ENCODE measurements at regions not wholly inside any gene's neighbourhood (a gene's known extent, or its start where the extent isn't known, plus 50 kb on each side); places are given as distances from the start of the nearest gene placed in this dataset.

DNA sequence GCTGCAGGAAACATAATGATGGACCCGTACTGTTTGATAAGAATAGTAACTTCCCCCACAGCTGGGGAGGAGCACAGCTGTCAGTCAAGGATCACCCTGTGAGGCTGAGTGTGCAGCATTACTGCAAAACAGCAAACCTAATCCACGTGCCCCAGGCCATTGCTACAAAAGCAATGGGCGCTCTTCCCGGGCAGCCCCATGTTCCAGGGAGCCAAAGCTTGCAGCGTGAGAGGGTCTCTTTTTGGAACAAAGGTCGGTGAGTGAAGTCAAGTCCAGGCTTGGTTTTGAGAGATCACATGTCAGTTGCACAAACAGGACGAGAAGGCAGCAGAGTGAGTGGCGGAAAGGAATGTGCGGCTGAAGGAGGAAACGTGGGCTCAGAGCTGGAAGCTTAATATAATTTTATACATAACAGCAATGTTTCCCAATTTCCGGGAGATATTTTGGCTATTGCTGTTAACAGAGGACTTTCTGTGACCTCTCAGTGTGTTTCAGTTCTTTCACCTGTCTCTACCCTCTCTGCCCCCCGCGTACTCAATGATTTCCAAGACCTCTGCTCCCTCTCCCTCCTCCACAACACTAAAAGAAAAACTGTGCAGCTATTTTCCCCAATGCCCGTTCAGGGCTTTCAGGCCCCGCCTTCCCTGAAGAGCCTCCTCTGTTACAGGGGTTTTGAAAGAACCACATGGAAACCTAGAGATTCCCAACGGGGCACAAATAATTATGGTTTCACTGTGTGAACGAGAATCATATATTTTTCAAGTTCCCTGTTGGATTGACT lies 128.9 kb downstream of the MTPAP start:
- CTCF ChIA-PET, result interaction anchor here (0.6 to 1.0 kb wide), 2 partner anchors 19 to 128 kb away, joined by 3 read pairs; no protein-coding TSS in a partner anchor
- DNase-seq (ENCODE audit: extremely low spot score), result no peak
- no peak for TF ChIP-seq HDGF (IDR thresholded peaks at IDR 0.05; ENCODE audit: borderline replicate concordance)
- TF ChIP-seq, protein P1, sequence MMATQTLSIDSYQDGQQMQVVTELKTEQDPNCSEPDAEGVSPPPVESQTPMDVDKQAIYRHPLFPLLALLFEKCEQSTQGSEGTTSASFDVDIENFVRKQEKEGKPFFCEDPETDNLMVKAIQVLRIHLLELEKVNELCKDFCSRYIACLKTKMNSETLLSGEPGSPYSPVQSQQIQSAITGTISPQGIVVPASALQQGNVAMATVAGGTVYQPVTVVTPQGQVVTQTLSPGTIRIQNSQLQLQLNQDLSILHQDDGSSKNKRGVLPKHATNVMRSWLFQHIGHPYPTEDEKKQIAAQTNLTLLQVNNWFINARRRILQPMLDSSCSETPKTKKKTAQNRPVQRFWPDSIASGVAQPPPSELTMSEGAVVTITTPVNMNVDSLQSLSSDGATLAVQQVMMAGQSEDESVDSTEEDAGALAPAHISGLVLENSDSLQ (IDR thresholded peaks at IDR 0.05), result peak; percentile 58; the same call in 1 of the 2 replicates
- POLR2A ChIA-PET, result no interaction called here

DNA sequence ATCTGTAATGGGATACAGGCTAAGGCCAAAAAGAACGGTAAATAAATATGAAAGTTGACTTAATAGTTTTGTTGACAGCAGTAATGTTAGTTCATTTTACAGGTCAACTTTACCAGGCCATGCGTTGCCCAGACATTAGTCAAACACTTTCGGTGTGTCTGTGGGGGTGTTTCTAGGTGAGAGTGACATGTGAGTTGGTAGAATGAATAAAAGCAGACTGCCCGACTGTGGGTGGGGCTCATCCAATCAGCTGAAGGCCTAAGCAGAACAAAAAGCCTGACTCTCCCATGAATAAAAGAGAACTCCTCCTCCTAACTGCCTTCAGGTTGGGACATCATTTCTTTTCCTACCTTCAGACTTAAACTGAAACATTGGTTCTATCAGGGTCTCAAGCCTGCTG lies 132.3 kb downstream of the MTPAP start:
- CTCF ChIA-PET, result no interaction called here
- TF ChIP-seq L3MBTL2 (conservative IDR thresholded peaks at IDR 0.05) (no peak), SP1 (IDR thresholded peaks at IDR 0.05) (no peak)

GRCh38 chr10:30215623-30216022 lies 133.5 kb downstream of the MTPAP start:
- ChIA-PET POLR2A (no interaction called here), CTCF (no interaction called here)
- TF ChIP-seq LEF1 (IDR thresholded peaks at IDR 0.05; ENCODE audit: borderline replicate concordance), result no peak
- no peak for TF ChIP-seq HDGF (IDR thresholded peaks at IDR 0.05; ENCODE audit: borderline replicate concordance)
- TF ChIP-seq, protein P1 (IDR thresholded peaks at IDR 0.05), result no peak
- DNase-seq (ENCODE audit: extremely low spot score), result no peak

More for the DNA sequence above, 132.3 kb downstream of the MTPAP start:
- POLR2A ChIA-PET, result no interaction called here
- DNase-seq (ENCODE audit: extremely low spot score), result no peak

DNA sequence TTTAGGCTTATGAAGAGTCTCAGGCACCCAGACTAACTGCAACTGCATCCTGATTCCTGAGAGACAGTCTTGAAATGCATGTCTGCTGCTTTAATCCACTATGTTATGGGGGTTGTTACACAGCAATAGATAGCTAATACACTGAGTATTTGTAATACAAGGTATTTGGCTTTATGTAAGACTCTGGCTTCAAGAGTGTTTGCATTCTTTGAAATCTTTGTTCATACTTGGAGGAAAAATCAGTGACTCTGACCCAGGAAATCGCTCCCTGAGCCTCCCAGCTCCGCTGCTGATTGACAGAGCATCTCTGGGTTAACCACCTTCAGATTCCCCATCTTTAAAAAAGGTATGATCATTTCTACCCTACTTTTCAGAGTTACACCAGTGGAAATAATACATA lies 133.9 kb downstream of the MTPAP start:
- ChIA-PET CTCF (no interaction called here), POLR2A (no interaction called here)
- DNase-seq (ENCODE audit: extremely low spot score), result no peak
- no peak for TF ChIP-seq HDGF (IDR thresholded peaks at IDR 0.05; ENCODE audit: borderline replicate concordance)
- TF ChIP-seq, protein P1 (IDR thresholded peaks at IDR 0.05), result no peak
- TF ChIP-seq TARDBP (IDR thresholded peaks at IDR 0.05), result no peak
- no peak for TF ChIP-seq BHLHE40 (IDR thresholded peaks at IDR 0.05; ENCODE audit: borderline replicate concordance)
- TF ChIP-seq FOXK2 (IDR thresholded peaks at IDR 0.05), result no peak
- TF ChIP-seq CTBP1 (IDR thresholded peaks at IDR 0.05; ENCODE audit: borderline replicate concordance), result no peak
- TF ChIP-seq ZNF384 (IDR thresholded peaks at IDR 0.05), result no peak
- no peak for TF ChIP-seq FOXA1 (IDR thresholded peaks at IDR 0.05)
- no peak for TF ChIP-seq ELF4 (IDR thresholded peaks at IDR 0.05)
- TF ChIP-seq NFRKB (IDR thresholded peaks at IDR 0.05), result no peak
- TF ChIP-seq FOXM1 (IDR thresholded peaks at IDR 0.05; ENCODE audit: borderline replicate concordance), result no peak
- no peak for TF ChIP-seq L3MBTL2 (conservative IDR thresholded peaks at IDR 0.05)
- TF ChIP-seq SUZ12 (IDR thresholded peaks at IDR 0.05), result no peak
- TF ChIP-seq LEF1 (IDR thresholded peaks at IDR 0.05; ENCODE audit: borderline replicate concordance), result no peak

- ChIA-PET CTCF (no interaction called here), POLR2A (no interaction called here)
- no peak for DNase-seq (ENCODE audit: extremely low spot score)
- no peak for TF ChIP-seq SP1 (IDR thresholded peaks at IDR 0.05)
- no peak for TF ChIP-seq ELF4 (IDR thresholded peaks at IDR 0.05)
- TF ChIP-seq FOXM1 (IDR thresholded peaks at IDR 0.05; ENCODE audit: borderline replicate concordance), result no peak
- no peak for TF ChIP-seq BHLHE40 (IDR thresholded peaks at IDR 0.05; ENCODE audit: borderline replicate concordance)
- no peak for TF ChIP-seq FOXK2 (IDR thresholded peaks at IDR 0.05)
- TF ChIP-seq CTBP1 (IDR thresholded peaks at IDR 0.05; ENCODE audit: borderline replicate concordance), result no peak
- no peak for TF ChIP-seq ZNF384 (IDR thresholded peaks at IDR 0.05)
- no peak for TF ChIP-seq TARDBP (IDR thresholded peaks at IDR 0.05)
- no peak for TF ChIP-seq SUZ12 (IDR thresholded peaks at IDR 0.05)
- no peak for TF ChIP-seq HDGF (IDR thresholded peaks at IDR 0.05; ENCODE audit: borderline replicate concordance)
- no peak for TF ChIP-seq LEF1 (IDR thresholded peaks at IDR 0.05; ENCODE audit: borderline replicate concordance)
- no peak for TF ChIP-seq ARNT (IDR thresholded peaks at IDR 0.05)
These were observed 138.8 kb downstream of the MTPAP start for GRCh38 chr10:30210296-30210695.

DNA sequence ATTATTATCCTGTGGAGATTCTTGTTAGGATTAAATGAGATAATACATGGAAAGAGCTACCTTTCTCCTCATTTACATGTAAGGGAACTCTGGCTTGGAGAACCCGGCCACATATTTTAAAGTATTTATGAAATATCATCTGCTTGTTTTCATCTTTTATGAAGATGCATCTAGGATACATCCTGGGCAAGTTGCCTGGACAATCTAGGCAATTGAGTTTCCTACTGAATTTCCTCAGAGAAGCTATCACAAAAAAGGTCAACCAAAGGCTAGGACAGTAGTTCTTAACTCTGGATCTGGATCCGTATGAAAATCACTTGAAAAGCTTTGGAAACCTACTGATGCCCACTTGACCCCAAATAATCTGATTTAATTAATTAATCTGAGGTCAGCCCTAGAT lies 140.7 kb downstream of the MTPAP start:
- ChIA-PET CTCF (no interaction called here), POLR2A (no interaction called here)
- TF ChIP-seq LEF1 (IDR thresholded peaks at IDR 0.05; ENCODE audit: borderline replicate concordance) (no peak), ELF4 (IDR thresholded peaks at IDR 0.05) (no peak), BHLHE40 (IDR thresholded peaks at IDR 0.05; ENCODE audit: borderline replicate concordance) (no peak), NFRKB (IDR thresholded peaks at IDR 0.05) (no peak), FOXA1 (IDR thresholded peaks at IDR 0.05) (no peak), ARNT (IDR thresholded peaks at IDR 0.05) (no peak), CTBP1 (IDR thresholded peaks at IDR 0.05; ENCODE audit: borderline replicate concordance) (no peak), TARDBP (IDR thresholded peaks at IDR 0.05) (no peak), FOXM1 (IDR thresholded peaks at IDR 0.05; ENCODE audit: borderline replicate concordance) (no peak), HDGF (IDR thresholded peaks at IDR 0.05; ENCODE audit: borderline replicate concordance) (no peak), SUZ12 (IDR thresholded peaks at IDR 0.05) (no peak), SP1 (IDR thresholded peaks at IDR 0.05) (no peak), ZNF384 (IDR thresholded peaks at IDR 0.05) (no peak), FOXK2 (IDR thresholded peaks at IDR 0.05) (no peak), L3MBTL2 (conservative IDR thresholded peaks at IDR 0.05) (no peak)
- TF ChIP-seq, protein P1 (IDR thresholded peaks at IDR 0.05), result no peak
- no peak for DNase-seq (ENCODE audit: extremely low spot score)
